HCT116 (cell line): ENCODE measurements at regions not wholly inside any gene's neighbourhood (a gene's known extent, or its start where the extent isn't known, plus 50 kb on each side); places are given as distances from the start of the nearest gene placed in this dataset.

Experiments
- ATF3 ChIP-seq: IDR thresholded peaks from 2 replicates; pipeline ENCODE4 v1.6.1; 2012
- CEBPB ChIP-seq: IDR thresholded peaks from 2 replicates; pipeline ENCODE4 v1.6.1; 2012; ENCODE audit warnings: low read depth
- CTCF ChIP-seq, 3 experiments: fragments of 200-600 bp in 1 of 3; sonication (generic) in 1 of 3; IDR thresholded peaks in 2 of 3; conservative IDR thresholded peaks in 1 of 3; 2 replicates each; pipeline ENCODE4 v1.5.1; 2012 to 2017; ENCODE audit warnings: low read depth in 2 of 3, low read length in 2 of 3, antibody characterized with exemption in 1 of 3, borderline replicate concordance in 1 of 3, control low read depth in 1 of 3, mild to moderate bottlenecking in 1 of 3, mixed read lengths in 1 of 3, mixed run types in 1 of 3, moderate library complexity in 1 of 3; ENCODE audit not compliant: insufficient read depth in 1 of 3
- POLR2A ChIP-seq: IDR thresholded peaks from 2 replicates; pipeline ENCODE4 v1.7.0; 2011; ENCODE audit warnings: borderline replicate concordance; ENCODE audit not compliant: insufficient read depth, insufficient read length; ENCODE audit errors: extremely low read depth
- POLR2AphosphoS5 ChIP-seq: IDR thresholded peaks from 2 replicates; pipeline ENCODE4 v1.6.1; 2011; ENCODE audit warnings: mild to moderate bottlenecking, low read depth, low read length, moderate library complexity
- SIN3A ChIP-seq: IDR thresholded peaks from 2 replicates; pipeline ENCODE4 v1.6.1; 2012; ENCODE audit warnings: low read depth
- SP1 ChIP-seq: IDR thresholded peaks from 2 replicates; pipeline ENCODE4 v1.6.1; 2012; ENCODE audit warnings: low read depth
- SRF ChIP-seq: IDR thresholded peaks from 2 replicates; pipeline ENCODE4 v1.6.1; 2012; ENCODE audit warnings: low read depth
- YY1 ChIP-seq: IDR thresholded peaks from 2 replicates; pipeline ENCODE4 v1.6.1; 2011; ENCODE audit warnings: low read length, low read depth, moderate library complexity, mild to moderate bottlenecking; ENCODE audit not compliant: insufficient replicate concordance; ENCODE audit errors: extremely low read depth
- ZBTB33 ChIP-seq: IDR thresholded peaks from 2 replicates; pipeline ENCODE4 v1.6.1; 2011; ENCODE audit warnings: mild to moderate bottlenecking, low read length, moderate library complexity; ENCODE audit not compliant: insufficient replicate concordance; ENCODE audit errors: extremely low read depth
- ZNF274 ChIP-seq: fragments of 200-500 bp; sonication (Bioruptor generic); IDR thresholded peaks from 2 replicates; pipeline ENCODE4 v1.6.1; 2014; ENCODE audit warnings: mild to moderate bottlenecking, low read depth, low read length, inconsistent platforms
- TF ChIP-seq, protein P1 (sequence below): IDR thresholded peaks from 2 replicates; pipeline ENCODE4 v1.6.1; 2012; ENCODE audit warnings: low read depth
- TF ChIP-seq, protein P2 (sequence below): IDR thresholded peaks from 2 replicates; pipeline ENCODE4 v1.6.1; 2012

DNA sequence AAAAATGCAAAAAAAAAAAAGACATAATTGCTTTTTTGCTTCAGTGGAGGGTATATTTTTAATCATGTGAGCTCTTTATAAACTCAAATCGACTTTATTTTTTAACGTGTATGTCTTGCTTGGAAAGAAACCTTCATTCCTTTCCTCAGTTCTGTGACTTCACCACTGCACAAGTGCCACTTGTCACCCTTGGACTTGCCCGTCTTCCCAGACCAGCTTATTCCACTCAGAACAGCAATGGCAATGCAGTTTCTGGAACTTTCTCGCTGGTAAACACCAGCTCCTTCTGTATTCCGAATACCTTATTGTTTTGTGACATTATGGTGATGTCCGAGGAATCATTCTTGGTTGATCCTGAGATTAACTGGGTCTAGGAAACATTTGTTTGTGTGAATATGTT is 440.5 kb upstream of the ADAMTS16 start:
- TF ChIP-seq SP1 (no peak), POLR2A (no peak), CTCF (IDR thresholded peaks at IDR 0.05 in 2 of 3, conservative IDR thresholded peaks at IDR 0.05 in 1 of 3; ENCODE audit: borderline replicate concordance in 1 of 3, insufficient read depth in 1 of 3, low read depth in 2 of 3, low read length in 2 of 3) (no peak), SRF (no peak), CEBPB (no peak), ZBTB33 (no peak), YY1 (no peak), ZNF274 (no peak), POLR2AphosphoS5 (no peak), SIN3A (no peak), ATF3 (no peak)
- TF ChIP-seq, protein P1, sequence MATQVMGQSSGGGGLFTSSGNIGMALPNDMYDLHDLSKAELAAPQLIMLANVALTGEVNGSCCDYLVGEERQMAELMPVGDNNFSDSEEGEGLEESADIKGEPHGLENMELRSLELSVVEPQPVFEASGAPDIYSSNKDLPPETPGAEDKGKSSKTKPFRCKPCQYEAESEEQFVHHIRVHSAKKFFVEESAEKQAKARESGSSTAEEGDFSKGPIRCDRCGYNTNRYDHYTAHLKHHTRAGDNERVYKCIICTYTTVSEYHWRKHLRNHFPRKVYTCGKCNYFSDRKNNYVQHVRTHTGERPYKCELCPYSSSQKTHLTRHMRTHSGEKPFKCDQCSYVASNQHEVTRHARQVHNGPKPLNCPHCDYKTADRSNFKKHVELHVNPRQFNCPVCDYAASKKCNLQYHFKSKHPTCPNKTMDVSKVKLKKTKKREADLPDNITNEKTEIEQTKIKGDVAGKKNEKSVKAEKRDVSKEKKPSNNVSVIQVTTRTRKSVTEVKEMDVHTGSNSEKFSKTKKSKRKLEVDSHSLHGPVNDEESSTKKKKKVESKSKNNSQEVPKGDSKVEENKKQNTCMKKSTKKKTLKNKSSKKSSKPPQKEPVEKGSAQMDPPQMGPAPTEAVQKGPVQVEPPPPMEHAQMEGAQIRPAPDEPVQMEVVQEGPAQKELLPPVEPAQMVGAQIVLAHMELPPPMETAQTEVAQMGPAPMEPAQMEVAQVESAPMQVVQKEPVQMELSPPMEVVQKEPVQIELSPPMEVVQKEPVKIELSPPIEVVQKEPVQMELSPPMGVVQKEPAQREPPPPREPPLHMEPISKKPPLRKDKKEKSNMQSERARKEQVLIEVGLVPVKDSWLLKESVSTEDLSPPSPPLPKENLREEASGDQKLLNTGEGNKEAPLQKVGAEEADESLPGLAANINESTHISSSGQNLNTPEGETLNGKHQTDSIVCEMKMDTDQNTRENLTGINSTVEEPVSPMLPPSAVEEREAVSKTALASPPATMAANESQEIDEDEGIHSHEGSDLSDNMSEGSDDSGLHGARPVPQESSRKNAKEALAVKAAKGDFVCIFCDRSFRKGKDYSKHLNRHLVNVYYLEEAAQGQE = no peak
- TF ChIP-seq, protein P2, sequence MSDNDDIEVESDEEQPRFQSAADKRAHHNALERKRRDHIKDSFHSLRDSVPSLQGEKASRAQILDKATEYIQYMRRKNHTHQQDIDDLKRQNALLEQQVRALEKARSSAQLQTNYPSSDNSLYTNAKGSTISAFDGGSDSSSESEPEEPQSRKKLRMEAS = no peak
